GM12865 (cell line): ENCODE measurements at regions not wholly inside any gene's neighbourhood (a gene's known extent, or its start where the extent isn't known, plus 50 kb on each side); places are given as distances from the start of the nearest gene placed in this dataset.

Experiments
- DNase-seq: peaks from one replicate; pipeline ENCODE4 v3.0.0; 2010; ENCODE audit warnings: low read depth
- H3K4me3 ChIP-seq: 2 replicates; pipeline ENCODE4 v1.5.1; 2011; ENCODE audit warnings: mild to moderate bottlenecking, low read depth, low read length, control low read depth
- TF ChIP-seq, protein P1 (sequence below): IDR thresholded peaks from 2 replicates; pipeline ENCODE4 v1.5.1; 2011; ENCODE audit warnings: low read length, control low read depth, low read depth, inconsistent platforms; ENCODE audit not compliant: insufficient read depth; ENCODE audit errors: missing control alignments

DNA sequence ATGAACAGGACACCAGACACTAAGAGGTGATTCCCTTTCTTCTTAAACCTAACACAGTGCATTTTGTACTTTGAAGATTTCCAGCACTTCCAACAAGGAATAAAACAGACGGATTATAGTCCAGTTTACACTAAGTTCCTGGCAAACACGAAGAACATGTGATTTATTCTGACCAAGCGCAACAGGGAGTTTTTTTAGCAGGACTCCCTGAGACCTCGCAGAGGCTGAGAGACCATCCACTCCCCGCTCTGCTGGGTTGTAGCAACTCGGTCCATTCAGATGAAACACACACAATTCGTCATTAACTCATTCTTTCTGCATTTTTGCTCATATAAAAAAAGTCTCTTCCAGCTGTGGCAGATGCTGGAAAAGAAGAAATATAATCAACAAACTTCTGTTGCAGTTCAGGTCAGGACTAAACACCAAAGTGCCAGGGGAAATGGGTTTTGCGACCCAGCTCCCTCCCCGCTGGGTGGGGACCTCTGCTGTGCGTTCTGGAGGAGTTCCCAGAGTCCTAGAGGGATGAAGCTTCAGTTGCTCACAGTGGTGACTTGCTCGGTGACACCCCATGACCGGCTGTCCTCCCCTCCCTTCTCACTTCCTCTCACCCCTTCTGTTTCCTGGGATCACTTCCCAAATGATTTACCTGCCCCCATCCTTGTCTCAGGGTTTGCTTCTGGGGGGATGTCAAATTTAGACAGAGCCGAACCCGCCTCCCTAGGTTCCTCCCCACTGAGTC, 52.5 kb downstream of the KCNF1 start:
- no peak for DNase-seq
- H3K4me3 ChIP-seq, result no peak overlapping the region
- TF ChIP-seq, protein P1, sequence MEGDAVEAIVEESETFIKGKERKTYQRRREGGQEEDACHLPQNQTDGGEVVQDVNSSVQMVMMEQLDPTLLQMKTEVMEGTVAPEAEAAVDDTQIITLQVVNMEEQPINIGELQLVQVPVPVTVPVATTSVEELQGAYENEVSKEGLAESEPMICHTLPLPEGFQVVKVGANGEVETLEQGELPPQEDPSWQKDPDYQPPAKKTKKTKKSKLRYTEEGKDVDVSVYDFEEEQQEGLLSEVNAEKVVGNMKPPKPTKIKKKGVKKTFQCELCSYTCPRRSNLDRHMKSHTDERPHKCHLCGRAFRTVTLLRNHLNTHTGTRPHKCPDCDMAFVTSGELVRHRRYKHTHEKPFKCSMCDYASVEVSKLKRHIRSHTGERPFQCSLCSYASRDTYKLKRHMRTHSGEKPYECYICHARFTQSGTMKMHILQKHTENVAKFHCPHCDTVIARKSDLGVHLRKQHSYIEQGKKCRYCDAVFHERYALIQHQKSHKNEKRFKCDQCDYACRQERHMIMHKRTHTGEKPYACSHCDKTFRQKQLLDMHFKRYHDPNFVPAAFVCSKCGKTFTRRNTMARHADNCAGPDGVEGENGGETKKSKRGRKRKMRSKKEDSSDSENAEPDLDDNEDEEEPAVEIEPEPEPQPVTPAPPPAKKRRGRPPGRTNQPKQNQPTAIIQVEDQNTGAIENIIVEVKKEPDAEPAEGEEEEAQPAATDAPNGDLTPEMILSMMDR, result no peak

DNA sequence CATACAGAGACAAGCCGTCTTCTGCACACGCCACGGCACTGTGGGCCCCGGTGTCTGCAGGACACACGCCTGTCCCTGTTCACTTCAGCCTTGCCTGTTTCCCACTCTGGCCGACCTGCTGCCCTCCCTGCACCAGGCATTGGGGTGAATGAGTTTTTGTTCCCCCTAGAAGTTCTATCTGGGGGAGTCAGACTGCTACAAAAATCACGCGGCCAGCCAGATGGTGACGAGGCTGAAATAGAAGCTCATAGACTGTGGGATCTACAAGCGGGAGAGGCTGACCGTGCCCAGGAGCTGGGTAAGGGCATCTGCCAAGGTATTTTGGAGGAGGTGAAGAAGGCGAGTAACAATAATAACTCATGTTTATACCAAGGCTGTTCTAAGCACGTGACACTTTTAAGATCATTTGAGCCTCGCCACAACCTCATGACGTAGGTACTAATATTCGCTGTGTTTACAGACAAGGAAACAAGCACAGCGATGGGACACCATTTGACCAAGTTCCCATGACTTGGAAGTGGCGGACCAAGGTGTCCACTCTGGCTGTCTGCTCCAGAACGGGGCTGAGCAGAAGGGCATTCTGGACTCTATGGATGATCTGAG, 53.6 kb downstream of the KCNF1 start:
- TF ChIP-seq, protein P1, result no peak
- H3K4me3 ChIP-seq, result no peak overlapping the region
- DNase-seq, result no peak

DNA sequence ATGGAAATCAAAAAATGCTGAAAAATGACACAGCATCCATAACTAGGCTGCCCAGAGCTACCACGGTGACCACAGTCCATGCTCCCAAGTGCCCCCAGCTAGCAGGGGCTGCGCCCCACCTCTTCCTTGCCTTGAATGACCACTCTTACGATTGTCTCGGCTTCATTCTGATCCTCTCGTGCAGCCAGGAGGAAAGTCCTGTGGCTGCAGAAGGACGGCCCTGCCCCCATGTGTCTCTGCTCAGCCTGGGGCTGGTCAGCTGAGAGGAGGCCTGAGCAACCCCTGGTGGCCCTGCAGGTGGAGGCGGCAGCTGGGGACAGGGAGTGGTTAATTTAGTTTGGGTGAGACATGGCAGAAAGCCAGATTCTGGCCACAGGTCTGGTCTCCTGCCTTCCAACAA, 54.3 kb downstream of the KCNF1 start:
- TF ChIP-seq, protein P1, result no peak
- no peak overlapping the region for H3K4me3 ChIP-seq
- DNase-seq, result no peak

DNA sequence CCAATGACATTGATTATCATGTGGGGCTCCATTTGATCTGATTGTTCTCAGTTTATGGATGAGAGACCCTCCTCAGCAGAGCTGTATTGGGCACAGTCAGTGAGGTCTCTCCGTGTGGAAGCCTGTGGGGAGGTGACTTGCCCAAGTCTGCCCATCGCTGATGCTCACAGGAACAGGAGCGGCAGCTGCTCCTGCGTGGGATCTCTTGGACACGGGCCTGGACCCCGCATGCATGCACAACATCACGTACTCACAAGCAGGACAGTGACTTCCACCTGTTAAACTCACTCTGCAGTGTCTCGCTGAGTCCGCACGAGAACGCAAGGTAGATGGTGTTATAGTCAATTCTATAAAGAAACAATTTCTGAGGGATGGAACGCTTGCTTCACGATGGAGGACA, 55.0 kb downstream of the KCNF1 start:
- DNase-seq, result no peak
- TF ChIP-seq, protein P1, result no peak
- no peak overlapping the region for H3K4me3 ChIP-seq

DNA sequence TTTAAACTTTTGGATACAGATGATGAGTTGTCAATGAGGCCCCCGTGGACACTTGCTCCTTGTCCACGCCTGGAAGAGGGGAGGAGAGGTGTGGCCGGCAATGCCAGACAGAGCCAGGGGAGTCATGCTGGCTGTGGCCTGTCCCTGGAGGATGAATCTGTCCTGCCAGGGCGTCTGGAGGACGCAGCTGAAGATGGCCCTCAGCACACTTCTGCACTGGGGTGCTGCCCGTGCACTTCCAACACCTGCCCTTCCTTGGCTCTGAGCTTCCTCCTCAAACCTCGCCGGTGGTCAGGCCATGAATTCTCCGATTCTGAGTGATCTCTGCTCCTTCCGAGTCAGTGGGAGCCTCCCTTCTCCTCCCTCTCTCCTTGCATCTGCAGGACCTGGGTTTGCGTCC, 56.4 kb downstream of the KCNF1 start:
- no peak for DNase-seq
- H3K4me3 ChIP-seq, result no peak overlapping the region
- TF ChIP-seq, protein P1, result no peak

DNA sequence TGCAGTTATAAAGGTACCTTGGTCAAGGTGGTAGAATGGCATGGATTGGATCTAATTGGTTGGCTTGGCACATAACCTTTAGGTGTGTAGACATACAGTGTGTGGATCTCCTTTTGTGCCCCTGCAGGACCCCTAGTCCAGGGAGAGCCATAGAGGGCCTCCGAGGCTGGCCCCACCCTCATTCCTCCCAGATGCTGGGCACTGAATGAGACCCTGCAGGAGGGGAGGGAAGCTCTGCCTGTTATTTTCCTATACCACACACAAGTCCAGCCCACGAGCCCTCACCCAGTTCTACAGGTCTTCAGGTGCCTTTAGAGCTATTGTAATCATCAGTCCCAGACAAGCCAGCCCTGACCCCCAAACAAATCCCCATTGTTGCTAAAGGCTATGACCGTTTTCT, 58.9 kb downstream of the KCNF1 start:
- TF ChIP-seq, protein P1, result no peak
- DNase-seq, result no peak
- H3K4me3 ChIP-seq, result no peak overlapping the region
